GM21825 (cell line): ENCODE measurements at regions not wholly inside any gene's neighbourhood (a gene's known extent, or its start where the extent isn't known, plus 50 kb on each side); places are given as distances from the start of the nearest gene placed in this dataset.

Source experiments
- ATAC-seq: cut with Tn5 transposase; IDR thresholded peaks from one replicate; pipeline ENCODE4 v1.9.1; 2021; ENCODE audit warnings: mild to moderate bottlenecking, moderate library complexity; ENCODE audit not compliant: unreplicated experiment

DNA sequence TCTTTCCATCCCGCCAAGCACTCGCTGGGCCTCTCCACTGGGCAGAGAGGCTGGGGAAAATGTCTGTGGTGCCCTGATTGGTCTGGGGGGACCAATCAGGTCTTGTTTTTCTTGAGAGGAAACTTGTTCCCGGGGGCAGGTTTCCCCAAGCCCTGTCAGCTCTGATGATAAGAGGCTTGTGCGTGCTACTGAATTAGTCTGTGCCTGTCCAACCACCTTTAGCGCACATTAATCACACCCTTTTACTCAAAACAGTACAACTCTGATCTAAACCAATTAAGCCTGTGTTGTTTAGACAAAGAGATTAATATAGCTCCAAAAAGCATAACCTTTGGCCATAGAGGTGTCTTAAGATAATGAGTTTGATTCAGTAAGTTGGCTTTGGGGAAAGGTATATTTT, 580.4 kb downstream of the VRK1 start:
- ATAC-seq, result no peak

DNA sequence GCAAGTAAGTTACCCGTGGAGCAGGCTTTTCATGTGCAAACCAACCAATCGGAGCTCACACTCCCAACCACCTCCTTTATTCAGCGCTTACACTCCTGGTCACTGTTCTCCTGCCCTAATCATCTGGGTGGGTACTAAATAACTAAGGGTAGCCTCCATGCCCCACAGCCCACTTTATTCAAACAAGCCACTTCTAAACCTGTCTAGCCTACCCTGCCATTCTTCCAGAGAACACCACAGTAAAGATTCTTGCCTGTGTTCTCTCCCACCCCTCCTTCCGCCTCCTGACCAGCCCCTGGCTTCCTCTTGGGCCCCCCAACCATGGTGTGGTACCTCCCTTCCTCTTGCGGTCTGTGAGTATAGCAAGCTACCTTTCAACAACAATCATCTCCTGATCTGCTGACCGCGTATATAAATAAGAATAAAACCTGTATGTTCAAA, 581.9 kb downstream of the VRK1 start:
- ATAC-seq, result no peak

DNA sequence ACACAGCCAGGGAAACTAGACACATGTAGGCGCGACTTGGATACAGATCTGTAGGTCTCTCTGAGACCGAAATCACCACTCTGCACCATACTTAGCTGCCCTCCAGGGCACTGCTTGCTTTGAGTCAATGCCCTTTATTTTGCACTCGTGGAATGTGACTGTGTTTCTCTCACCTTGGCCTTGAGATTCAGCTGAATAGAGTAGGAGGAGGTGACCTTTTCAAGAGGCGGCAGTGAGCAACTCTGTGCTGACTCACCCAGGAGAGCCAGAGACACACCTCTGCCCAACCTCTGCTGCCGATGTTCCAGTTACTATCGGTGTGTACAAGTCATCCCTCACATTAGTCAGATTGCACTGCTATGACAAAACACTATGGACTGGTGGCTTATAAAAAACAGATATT, 583.4 kb downstream of the VRK1 start:
- ATAC-seq, result no peak

GRCh38 chr14:97381309-97381708, 584.1 kb downstream of the VRK1 start:
- no peak for ATAC-seq

- no peak for ATAC-seq
These were observed 585.5 kb downstream of the VRK1 start for GRCh38 chr14:97382616-97383226.

- ATAC-seq, result no peak
These were observed 588.5 kb downstream of the VRK1 start for GRCh38 chr14:97385727-97386126.

DNA sequence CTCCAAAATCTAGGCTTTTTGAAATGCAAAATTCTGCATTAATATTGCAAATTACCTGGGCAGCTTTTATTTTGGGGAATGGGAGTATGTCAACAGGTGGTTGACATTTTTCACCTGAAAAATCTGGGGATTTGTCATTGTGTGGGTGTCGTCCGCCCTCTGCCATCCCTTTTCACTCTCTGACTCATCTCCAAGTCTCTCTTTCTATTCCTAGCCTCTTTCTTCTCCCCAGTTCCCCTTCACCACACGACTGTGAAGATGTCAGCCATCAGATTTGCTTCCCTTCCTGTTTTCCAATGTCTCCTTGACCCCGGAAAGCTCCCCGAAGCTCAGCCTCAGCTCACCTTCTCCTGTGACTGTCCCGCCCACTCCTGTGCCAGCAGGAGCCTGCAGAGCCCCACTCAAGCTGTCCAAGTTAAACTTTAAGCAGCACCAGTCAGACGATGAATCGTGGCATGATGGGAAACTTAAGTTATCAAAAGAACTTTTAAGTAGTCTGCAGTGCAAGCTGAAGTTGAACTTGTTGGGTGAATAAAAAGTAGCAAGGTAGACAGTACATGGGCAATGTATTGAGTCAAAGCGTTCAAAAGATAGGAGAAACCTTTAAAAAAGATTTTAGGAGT, 590.2 kb downstream of the VRK1 start:
- ATAC-seq, result no peak

DNA sequence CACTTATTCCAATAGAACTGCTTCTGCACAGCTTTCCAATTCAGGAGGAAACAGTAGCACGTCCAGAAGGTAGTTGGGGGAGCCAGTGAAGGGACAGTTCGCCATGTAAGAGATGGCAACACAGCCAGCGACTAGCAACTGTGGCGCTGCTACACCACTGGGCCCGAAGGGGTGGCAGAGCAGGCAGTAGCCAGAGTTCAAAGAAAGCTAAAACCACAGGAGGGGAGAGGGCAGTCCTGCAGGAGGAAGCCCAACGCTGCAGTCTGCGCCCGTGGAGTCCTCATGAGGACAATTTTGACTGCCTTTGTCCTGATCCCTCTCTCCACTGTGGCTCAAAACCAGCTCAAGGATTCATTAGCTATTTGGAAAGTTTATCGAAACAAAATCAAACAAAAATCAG, 591.2 kb downstream of the VRK1 start:
- no peak for ATAC-seq

GRCh38 chr14:97390096-97390724, 593.0 kb downstream of the VRK1 start:
- ATAC-seq, result no peak

DNA sequence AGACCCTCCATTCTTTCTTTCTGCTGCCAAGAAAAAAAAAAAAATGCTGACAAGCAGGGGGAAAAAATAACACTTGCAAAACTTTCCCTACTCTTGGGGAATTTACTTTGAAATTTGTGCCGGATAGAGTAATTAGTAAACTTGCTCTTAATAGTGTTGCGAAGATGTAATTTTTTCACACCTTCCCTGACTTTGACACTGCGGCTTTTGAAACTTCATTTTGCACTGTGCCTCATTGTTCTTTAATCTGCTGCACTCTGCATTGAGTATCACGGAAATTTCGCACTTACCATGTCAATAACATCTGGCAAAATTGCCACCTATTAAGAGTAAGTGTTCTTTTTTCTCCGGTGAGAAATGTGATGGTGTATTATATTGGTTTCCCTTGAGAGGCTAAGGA, 596.1 kb downstream of the VRK1 start:
- ATAC-seq, result no peak

- ATAC-seq, result no peak
These were observed 597.9 kb downstream of the VRK1 start for GRCh38 chr14:97395068-97395467.

DNA sequence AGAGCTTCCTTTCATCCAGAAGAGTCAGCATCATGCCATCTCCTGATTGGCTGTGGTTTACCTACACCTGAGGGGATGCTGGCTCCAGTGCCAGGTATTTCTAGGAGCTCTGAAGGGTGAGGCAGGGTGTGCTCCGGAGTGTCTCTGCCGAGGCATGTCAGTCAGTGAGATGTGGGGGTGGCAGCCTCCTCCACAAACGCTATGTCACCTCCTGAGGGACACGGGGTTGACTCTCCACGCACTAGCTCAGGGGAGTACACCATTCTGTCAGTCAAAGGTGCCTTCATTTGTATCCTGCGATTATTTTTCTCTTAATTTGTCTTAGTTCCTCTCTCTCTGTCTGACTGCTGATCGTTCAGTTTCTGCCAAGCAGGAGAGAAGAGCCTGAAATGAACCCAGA, 604.5 kb downstream of the VRK1 start:
- no peak for ATAC-seq

- no peak for ATAC-seq
These were observed 605.1 kb downstream of the VRK1 start for GRCh38 chr14:97402279-97402678.

GRCh38 chr14:97407701-97408407, 610.7 kb downstream of the VRK1 start:
- no peak for ATAC-seq

DNA sequence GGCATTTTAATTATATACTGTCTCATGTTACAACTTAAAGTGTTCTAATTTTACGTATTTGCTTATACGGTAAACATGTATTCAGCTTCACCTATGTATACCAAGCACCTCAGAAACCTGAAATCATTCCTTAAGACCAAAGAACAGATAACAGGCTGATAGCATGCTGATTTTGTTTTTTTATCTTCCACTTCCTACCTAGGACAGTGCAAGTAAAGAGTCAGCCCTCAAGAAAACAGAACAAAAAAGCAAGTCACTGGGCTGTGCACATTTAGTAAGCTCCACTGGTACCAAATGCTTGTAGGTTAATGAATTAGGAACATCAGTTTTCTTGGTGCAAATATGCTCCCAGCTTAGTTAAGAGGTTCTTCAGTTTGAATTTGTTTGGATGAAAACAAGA, 611.3 kb downstream of the VRK1 start:
- no peak for ATAC-seq

- ATAC-seq, result no peak
These were observed 612.0 kb downstream of the VRK1 start for GRCh38 chr14:97408937-97409815.

GRCh38 chr14:97410667-97411620, 613.8 kb downstream of the VRK1 start:
- no peak for ATAC-seq

- no peak for ATAC-seq
These were observed 614.9 kb downstream of the VRK1 start for GRCh38 chr14:97411938-97412612.

GRCh38 chr14:97413022-97413539, 615.9 kb downstream of the VRK1 start:
- ATAC-seq, result no peak
